SK-N-SH (cell line): ENCODE measurements at regions not wholly inside any gene's neighbourhood (a gene's known extent, or its start where the extent isn't known, plus 50 kb on each side); places are given as distances from the start of the nearest gene placed in this dataset.

Source experiments
- CTCF ChIA-PET: fragments of 300-600, 350-600 bp; formaldehyde crosslinking; extraction: SDS; loops from one replicate; lab custom pipeline; 2021; lab: Yijun Ruan, JAX
- POLR2A ChIA-PET: fragments of 350-600 bp; sonication (Branson Sonifier 250); formaldehyde crosslinking; extraction: SDS; loops from one replicate; lab custom pipeline; 2020; ENCODE audit warnings: antibody characterized with exemption, inconsistent platforms; lab: Yijun Ruan, JAX
- DNase-seq: peaks from one replicate; pipeline ENCODE4 v3.0.0; 2012
- H2AFZ ChIP-seq: fragments of 200-600 bp; sonication (generic); 2 replicates; pipeline ENCODE4 v1.8.1; 2016; ENCODE audit warnings: antibody characterized with exemption, mild to moderate bottlenecking, low read depth
- H3F3A ChIP-seq: fragments of 200-600 bp; sonication (generic); replicated peaks from 2 replicates; pipeline ENCODE3; 2016; ENCODE audit warnings: antibody characterized with exemption, mild to moderate bottlenecking; ENCODE audit not compliant: insufficient read depth
- H3K27ac ChIP-seq, 2 experiments: fragments of 200-500 bp in 1 of 2; fragments of 200-600 bp in 1 of 2; sonication (Bioruptor generic) in 1 of 2; sonication (generic), shearing (Covaris generic) in 1 of 2; 2 replicates each; pipeline versions ENCODE4 v1.5.1 to v1.6.1; 2014 to 2016; ENCODE audit warnings: low read depth in 2 of 2, inconsistent platforms in 1 of 2, low read length in 1 of 2, mild to moderate bottlenecking in 1 of 2, mixed read lengths in 1 of 2
- H3K27me3 ChIP-seq: fragments of 200-600 bp; sonication (generic), shearing (Covaris generic); 2 replicates; pipeline ENCODE4 v1.6.1; 2016; ENCODE audit warnings: mixed run types; ENCODE audit not compliant: insufficient read depth
- H3K36me3 ChIP-seq, 2 experiments: fragments of 200-500 bp in 1 of 2; fragments of 200-600 bp in 1 of 2; sonication (Bioruptor generic) in 1 of 2; sonication (generic) in 1 of 2; replicated peaks in 1 of 2; 2 replicates each; pipeline versions ENCODE3 to v1.5.1; 2014 to 2016; ENCODE audit warnings: low read length in 1 of 2, mild to moderate bottlenecking in 1 of 2; ENCODE audit not compliant: insufficient read depth in 2 of 2, control insufficient read depth in 1 of 2
- H3K4me1 ChIP-seq, 2 experiments: fragments of 200-500 bp in 1 of 2; fragments of 200-600 bp in 1 of 2; sonication (Bioruptor generic) in 1 of 2; sonication (generic), shearing (Covaris generic) in 1 of 2; 2 replicates each; pipeline versions ENCODE4 v1.5.1 to v1.6.1; 2014 to 2016; ENCODE audit warnings: low read depth in 1 of 2, low read length in 1 of 2, mixed run types in 1 of 2; ENCODE audit not compliant: insufficient read depth in 2 of 2, control insufficient read depth in 1 of 2
- H3K4me2 ChIP-seq: fragments of 200-600 bp; sonication (generic), shearing (Covaris generic); 2 replicates; pipeline ENCODE4 v1.6.1; 2017; ENCODE audit warnings: mixed run types
- H3K4me3 ChIP-seq, 2 experiments: fragments of 200-500 bp in 1 of 2; fragments of 200-600 bp in 1 of 2; sonication (Bioruptor generic) in 1 of 2; sonication (generic), shearing (Covaris generic) in 1 of 2; 2 replicates each; pipeline versions ENCODE4 v1.5.1 to v1.8.1; 2014 to 2016; ENCODE audit warnings: low read depth in 2 of 2, inconsistent platforms in 1 of 2, low read length in 1 of 2, mild to moderate bottlenecking in 1 of 2, mixed read lengths in 1 of 2, moderate library complexity in 1 of 2
- H3K79me2 ChIP-seq: fragments of 200-600 bp; sonication (generic); 2 replicates; pipeline ENCODE4 v1.8.1; 2017; ENCODE audit warnings: mild to moderate bottlenecking; ENCODE audit not compliant: insufficient read depth
- H3K9ac ChIP-seq: fragments of 200-600 bp; sonication (generic); 2 replicates; pipeline ENCODE4 v1.6.1; 2017; ENCODE audit warnings: mixed run types
- H3K9me2 ChIP-seq: fragments of 200-600 bp; sonication (generic); 2 replicates; pipeline ENCODE4 v1.6.1; 2017; ENCODE audit warnings: mixed run types
- H3K9me3 ChIP-seq: fragments of 200-600 bp; sonication (generic); 2 replicates; pipeline ENCODE4 v1.6.1; 2017; ENCODE audit warnings: mixed run types, mild to moderate bottlenecking, moderate library complexity
- H4K20me1 ChIP-seq: fragments of 200-600 bp; sonication (generic); 2 replicates; pipeline ENCODE4 v1.6.1; 2017; ENCODE audit warnings: mild to moderate bottlenecking, mixed run types; ENCODE audit not compliant: insufficient read depth
- EP300 ChIP-seq, 2 experiments: IDR thresholded peaks; 2 replicates each; pipeline versions ENCODE4 v1.4.0 to v1.6.1; 2012; ENCODE audit warnings: borderline replicate concordance in 1 of 2, low read depth in 1 of 2, low read length in 1 of 2
- JUND ChIP-seq: IDR thresholded peaks from 2 replicates; pipeline ENCODE4 v1.4.0; 2012
- MAX ChIP-seq: IDR thresholded peaks from 2 replicates; pipeline ENCODE4 v1.4.0; 2012; ENCODE audit warnings: low read depth
- PBX3 ChIP-seq: IDR thresholded peaks from 2 replicates; pipeline ENCODE4; 2012
- REST ChIP-seq: IDR thresholded peaks from 2 replicates; pipeline ENCODE4 v1.6.1; 2012; ENCODE audit warnings: mild to moderate bottlenecking, low read depth, low read length, moderate library complexity
- TAF1 ChIP-seq: IDR thresholded peaks from 2 replicates; pipeline ENCODE4 v1.6.1; 2012; ENCODE audit warnings: low read depth, mild to moderate bottlenecking, low read length, moderate library complexity, borderline replicate concordance
- TEAD4 ChIP-seq: IDR thresholded peaks from 2 replicates; pipeline ENCODE4 v1.4.0; 2012; ENCODE audit warnings: mild to moderate bottlenecking, borderline replicate concordance; ENCODE audit not compliant: insufficient read depth
- USF1 ChIP-seq: IDR thresholded peaks from 2 replicates; pipeline ENCODE4 v1.4.0; 2012; ENCODE audit warnings: low read depth, borderline replicate concordance
- USF2 ChIP-seq: fragments of 150-350 bp; IDR thresholded peaks from 2 replicates; pipeline ENCODE4 v1.6.1; 2017; ENCODE audit warnings: antibody characterized with exemption, low read length, low read depth, borderline replicate concordance
- WGBS: methylation state at CpG from one replicate; pipeline ENCODE4 v1.1.6; 2017; ENCODE audit warnings: low lambda C conversion rate; 5-methylcytosine and 5-hydroxymethylcytosine counted together

GRCh38 chr11:19389787-19390303, 149.1 kb upstream of the E2F8 start:
- 45% methylated on average over 3 of the region's 3 CpGs for WGBS
- H2AFZ ChIP-seq = no peak overlapping the region

More at GRCh38 chr11:19389787-19390303, 149.1 kb upstream of the E2F8 start:
- ChIA-PET POLR2A (no interaction called here), CTCF (interaction anchor here (1.6 kb wide), 1 partner anchor 9 kb away, joined by 4 read pairs; no protein-coding TSS in a partner anchor)
- no peak for DNase-seq
- no peak overlapping the region for H3K4me2 ChIP-seq
- TF ChIP-seq TEAD4 (no peak), MAX (no peak), USF1 (no peak), EP300 (IDR thresholded peaks at IDR 0.05; ENCODE audit: borderline replicate concordance in 1 of 2, low read depth in 1 of 2, low read length in 1 of 2) (no peak), USF2 (no peak), TAF1 (no peak), JUND (no peak), REST (no peak), PBX3 (no peak)
- no peaks in the 10 kb centered on the region for H3K4me1 ChIP-seq
- no peak overlapping the region for H3K4me3 ChIP-seq
- H3K36me3 ChIP-seq = no peaks in the 10 kb centered on the region
- no peak overlapping the region for H3K9ac ChIP-seq
- no peaks in the 10 kb centered on the region for H3F3A ChIP-seq
- H4K20me1 ChIP-seq = no peaks in the 10 kb centered on the region
- H3K9me2 ChIP-seq = 0 out of 2 replicates have a peak, but pooled peaks cover under 1% of the 10 kb centered on the region
- H3K79me2 ChIP-seq = no peaks in the 10 kb centered on the region
- H3K27me3 ChIP-seq = peaks cover 18% of the 10 kb centered on the region; the same call in 1 of the 2 replicates
- H3K9me3 ChIP-seq = no peaks in the 10 kb centered on the region
- H3K27ac ChIP-seq = no peak overlapping the region
